ENCODE measurements at regions not wholly inside any gene's neighbourhood (a gene's known extent, or its start where the extent isn't known, plus 50 kb on each side); places are given as distances from the start of the nearest gene placed in this dataset.

DNA sequence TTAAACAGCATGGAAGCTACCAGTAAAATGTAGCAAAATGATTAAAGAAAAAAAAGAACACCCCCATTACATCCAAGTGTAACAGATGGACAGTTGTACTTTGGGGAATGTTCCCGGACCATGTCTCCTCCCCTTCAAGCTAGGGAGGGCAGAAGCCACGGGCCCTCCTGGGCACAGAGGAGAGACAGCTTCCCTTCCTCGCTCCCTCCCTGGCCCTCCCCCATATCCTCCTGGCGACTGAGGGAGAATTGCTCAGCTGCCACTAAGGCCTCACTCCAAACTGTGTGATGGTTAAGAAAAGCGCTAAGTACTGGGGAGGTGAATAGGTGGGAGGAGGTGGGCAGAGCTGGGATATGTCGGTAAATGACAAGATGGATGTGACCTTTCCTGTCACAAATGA lies 358.0 kb downstream of the HRH4 start:
- TF ChIP-seq FOXP2 (optimal IDR thresholded peaks at IDR 0.05; ENCODE audit: control extremely low read depth, extremely low read length, insufficient read depth) (no peak), POLR2AphosphoS5 (IDR thresholded peaks at IDR 0.05; ENCODE audit: borderline replicate concordance, low read depth, low read length) (no peak), EZH2 (IDR thresholded peaks at IDR 0.05) (no peak)
- Histone ChIP-seq H3K9me3 (ENCODE audit: low read depth, low read length) (no peaks in the 10 kb centered on the region), H3K36me3 (ENCODE audit: insufficient read depth, low read length) (no peaks in the 10 kb centered on the region), H3K9ac (ENCODE audit: insufficient read length) (no peak overlapping the region), H3K27ac (no peak overlapping the region), H3K4me3 (no peak overlapping the region)
- no peak for DNase-seq (ENCODE audit: low read depth, low spot score)

DNA sequence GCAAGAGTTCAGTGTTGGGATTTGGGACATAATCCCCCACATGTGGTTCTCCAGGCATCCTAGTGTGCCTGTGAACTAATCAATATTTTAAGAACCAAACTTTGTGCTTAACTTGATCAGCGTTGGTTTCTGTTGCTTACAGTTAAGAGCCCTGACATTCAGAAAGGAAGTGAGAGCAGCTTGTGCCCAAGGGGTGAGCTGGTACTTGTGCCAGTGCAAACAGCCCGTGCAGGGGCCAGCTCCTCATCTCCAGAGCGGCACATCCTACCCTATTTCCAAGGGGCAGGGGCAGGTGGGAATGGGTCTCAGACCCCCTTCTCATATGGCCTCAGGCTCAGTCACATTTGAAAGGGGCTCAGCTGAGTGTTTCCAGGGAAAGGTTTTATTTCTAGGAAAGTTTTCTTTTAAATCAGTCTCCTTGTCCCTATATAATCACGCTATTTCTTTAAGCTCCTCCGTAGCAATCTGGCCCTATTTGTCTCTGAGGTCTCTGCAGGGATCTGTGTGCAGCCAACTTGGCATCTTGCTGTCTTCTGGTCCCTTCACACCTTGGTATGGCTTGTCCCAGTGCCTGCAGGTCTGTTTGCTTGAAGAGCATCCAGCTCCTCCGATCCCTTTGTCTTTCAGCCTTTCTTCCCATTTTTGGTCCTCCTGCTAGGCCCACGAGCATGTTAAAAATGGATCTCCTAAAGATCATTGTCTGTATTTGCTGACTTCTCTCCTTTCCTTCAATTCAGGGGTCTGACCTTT lies 358.9 kb downstream of the HRH4 start:
- no peaks in the 10 kb centered on the region for H3K9me3 ChIP-seq (ENCODE audit: low read depth, low read length)
- no peaks in the 10 kb centered on the region for H3K36me3 ChIP-seq (ENCODE audit: insufficient read depth, low read length)
- no peak overlapping the region for H3K4me3 ChIP-seq
- H3K9ac ChIP-seq (ENCODE audit: insufficient read length) = no peak overlapping the region
- TF ChIP-seq FOXP2 (optimal IDR thresholded peaks at IDR 0.05; ENCODE audit: control extremely low read depth, extremely low read length, insufficient read depth) (no peak), POLR2AphosphoS5 (IDR thresholded peaks at IDR 0.05; ENCODE audit: borderline replicate concordance, low read depth, low read length) (no peak), EZH2 (IDR thresholded peaks at IDR 0.05) (no peak)
- H3K27ac ChIP-seq = no peak overlapping the region
- no peak for DNase-seq (ENCODE audit: low read depth, low spot score)

DNA sequence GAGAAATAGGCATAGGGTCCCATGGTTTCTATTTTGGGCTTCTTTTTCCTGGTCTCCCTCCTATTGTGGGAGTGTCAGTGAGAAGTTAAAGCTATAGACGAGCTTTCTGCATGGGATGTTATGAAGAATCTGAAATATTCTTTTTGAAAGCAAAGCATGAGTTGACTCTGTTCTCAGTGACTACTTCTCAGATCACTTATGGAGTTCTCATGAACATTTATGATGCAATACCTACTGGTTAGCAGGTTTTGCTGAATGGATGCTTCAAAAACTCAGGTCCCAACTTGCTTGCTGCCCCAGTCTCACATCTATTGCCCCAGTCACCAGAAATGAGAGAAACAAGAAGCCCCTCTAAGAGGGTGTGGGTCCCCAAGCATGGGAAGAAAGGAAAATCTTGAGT lies 365.0 kb downstream of the HRH4 start:
- Histone ChIP-seq H3K9me3 (ENCODE audit: low read depth, low read length) (no peaks in the 10 kb centered on the region), H3K27ac (no peak overlapping the region), H3K9ac (ENCODE audit: insufficient read length) (no peak overlapping the region), H3K36me3 (ENCODE audit: insufficient read depth, low read length) (no peaks in the 10 kb centered on the region), H3K4me3 (no peak overlapping the region)
- TF ChIP-seq EZH2 (IDR thresholded peaks at IDR 0.05) (no peak), FOXP2 (optimal IDR thresholded peaks at IDR 0.05; ENCODE audit: control extremely low read depth, extremely low read length, insufficient read depth) (no peak), POLR2AphosphoS5 (IDR thresholded peaks at IDR 0.05; ENCODE audit: borderline replicate concordance, low read depth, low read length) (no peak)
- DNase-seq (ENCODE audit: low read depth, low spot score) = no peak

DNA sequence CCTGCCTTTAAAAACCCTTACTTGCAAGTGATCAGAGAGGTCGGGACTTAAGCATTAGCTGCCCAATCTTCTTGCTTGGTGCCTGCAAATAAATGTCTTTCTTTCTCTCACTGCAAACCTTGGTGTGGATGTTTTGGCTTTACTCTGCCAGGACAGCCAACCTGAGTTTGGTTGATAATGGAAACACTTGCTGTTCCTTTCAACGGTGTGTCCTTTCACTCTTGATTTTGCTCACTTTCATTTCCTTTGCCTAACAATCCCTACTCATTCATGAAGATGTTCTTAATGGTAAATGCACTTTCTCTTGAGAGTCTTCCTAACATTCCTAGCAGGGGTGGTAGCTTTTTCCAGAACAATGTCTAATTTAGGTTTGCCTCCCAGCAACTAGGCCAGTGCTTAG lies 366.2 kb downstream of the HRH4 start:
- Histone ChIP-seq H3K9me3 (ENCODE audit: low read depth, low read length) (no peaks in the 10 kb centered on the region), H3K27ac (no peak overlapping the region), H3K9ac (ENCODE audit: insufficient read length) (no peak overlapping the region), H3K36me3 (ENCODE audit: insufficient read depth, low read length) (no peaks in the 10 kb centered on the region), H3K4me3 (no peak overlapping the region)
- DNase-seq (ENCODE audit: low read depth, low spot score) = no peak
- no peak for TF ChIP-seq EZH2 (IDR thresholded peaks at IDR 0.05)
- TF ChIP-seq FOXP2 (optimal IDR thresholded peaks at IDR 0.05; ENCODE audit: control extremely low read depth, extremely low read length, insufficient read depth) = no peak
- no peak for TF ChIP-seq POLR2AphosphoS5 (IDR thresholded peaks at IDR 0.05; ENCODE audit: borderline replicate concordance, low read depth, low read length)

DNA sequence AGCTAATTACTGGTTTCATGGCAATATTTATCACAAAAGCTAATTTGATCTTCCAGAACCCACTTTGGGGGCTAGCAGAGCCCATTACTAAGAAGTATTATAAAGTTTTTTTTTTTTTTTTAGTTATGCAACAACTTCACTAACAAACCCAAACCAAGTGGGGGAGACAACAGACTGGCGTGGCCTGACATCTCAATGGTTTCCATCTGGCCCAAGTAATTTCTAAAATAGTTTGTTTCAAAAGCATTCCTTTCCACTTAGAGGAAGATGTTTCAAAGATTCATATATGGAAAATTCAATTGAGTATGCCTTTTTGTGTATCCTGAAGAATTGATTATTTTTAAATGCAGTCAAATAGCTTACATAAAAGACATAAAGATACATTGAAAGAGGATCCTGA lies 367.1 kb downstream of the HRH4 start:
- Histone ChIP-seq H3K36me3 (ENCODE audit: insufficient read depth, low read length) (no peaks in the 10 kb centered on the region), H3K9ac (ENCODE audit: insufficient read length) (no peak overlapping the region), H3K9me3 (ENCODE audit: low read depth, low read length) (no peaks in the 10 kb centered on the region), H3K4me3 (no peak overlapping the region), H3K27ac (no peak overlapping the region)
- TF ChIP-seq EZH2 (IDR thresholded peaks at IDR 0.05) = no peak
- no peak for TF ChIP-seq POLR2AphosphoS5 (IDR thresholded peaks at IDR 0.05; ENCODE audit: borderline replicate concordance, low read depth, low read length)
- TF ChIP-seq FOXP2 (optimal IDR thresholded peaks at IDR 0.05; ENCODE audit: control extremely low read depth, extremely low read length, insufficient read depth) = no peak
- DNase-seq (ENCODE audit: low read depth, low spot score) = no peak

DNA sequence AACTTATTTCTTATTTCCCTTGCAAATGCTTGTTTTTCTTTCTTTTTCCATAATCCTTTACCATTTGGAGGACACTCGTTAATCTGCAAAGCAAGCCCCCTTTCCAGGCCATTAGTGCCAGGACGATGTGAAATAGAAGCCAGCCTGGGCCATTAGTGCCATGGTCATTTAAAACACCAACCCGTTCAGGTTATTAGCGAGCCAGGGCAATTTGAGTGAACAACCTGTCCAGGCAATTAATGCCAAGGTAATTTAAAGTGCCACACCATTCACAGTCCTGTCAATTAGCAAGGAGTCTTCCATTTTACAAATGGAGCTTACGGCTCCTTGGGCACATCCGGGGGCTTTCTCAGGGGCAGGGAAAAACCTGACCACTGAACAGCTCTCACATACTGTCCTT lies 370.6 kb downstream of the HRH4 start:
- no peak for DNase-seq (ENCODE audit: low read depth, low spot score)
- Histone ChIP-seq H3K27ac (no peak overlapping the region), H3K9ac (ENCODE audit: insufficient read length) (no peak overlapping the region), H3K4me3 (no peak overlapping the region), H3K36me3 (ENCODE audit: insufficient read depth, low read length) (no peaks in the 10 kb centered on the region), H3K9me3 (ENCODE audit: low read depth, low read length) (no peaks in the 10 kb centered on the region)
- TF ChIP-seq POLR2AphosphoS5 (IDR thresholded peaks at IDR 0.05; ENCODE audit: borderline replicate concordance, low read depth, low read length) = no peak
- no peak for TF ChIP-seq EZH2 (IDR thresholded peaks at IDR 0.05)
- no peak for TF ChIP-seq FOXP2 (optimal IDR thresholded peaks at IDR 0.05; ENCODE audit: control extremely low read depth, extremely low read length, insufficient read depth)

DNA sequence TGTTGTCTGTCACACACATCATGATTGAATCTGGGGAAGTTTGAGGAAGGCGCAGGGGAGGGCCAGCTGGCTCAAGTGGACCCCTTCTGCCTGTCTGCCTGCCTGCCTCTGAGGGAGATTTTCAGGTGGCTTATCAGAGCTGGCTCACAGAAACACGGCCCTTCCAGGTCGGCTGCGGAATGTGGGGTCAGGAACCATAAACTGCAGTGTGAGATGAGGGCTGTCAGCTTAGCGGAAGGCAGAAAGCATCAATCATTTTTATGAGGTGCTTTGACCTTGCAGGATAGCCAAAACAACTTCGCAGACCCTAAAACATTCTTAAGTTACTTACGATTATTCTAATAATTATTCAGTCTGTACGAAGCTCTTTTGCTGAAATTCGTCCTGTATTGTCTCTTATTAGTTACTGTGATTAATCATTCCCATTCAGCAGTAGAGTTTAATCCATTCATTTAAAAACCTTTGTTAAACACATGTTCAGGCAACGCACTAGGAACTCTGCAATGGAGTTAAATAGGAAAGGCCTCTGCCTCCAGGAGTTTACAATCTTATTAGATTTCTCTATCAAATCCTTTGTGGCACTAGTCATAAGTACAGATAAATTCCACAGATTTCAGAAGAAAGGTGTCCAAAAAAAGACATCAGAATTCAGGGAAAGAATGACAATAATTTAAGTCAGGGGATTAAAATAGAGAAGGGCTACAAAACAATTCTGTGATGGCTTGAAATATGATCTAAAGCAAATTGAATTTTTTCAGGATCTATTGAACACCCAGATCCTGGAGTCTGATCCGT lies 371.6 kb downstream of the HRH4 start:
- TF ChIP-seq FOXP2 (optimal IDR thresholded peaks at IDR 0.05; ENCODE audit: control extremely low read depth, extremely low read length, insufficient read depth) = no peak
- no peak for TF ChIP-seq POLR2AphosphoS5 (IDR thresholded peaks at IDR 0.05; ENCODE audit: borderline replicate concordance, low read depth, low read length)
- TF ChIP-seq EZH2 (IDR thresholded peaks at IDR 0.05) = no peak
- H3K9ac ChIP-seq (ENCODE audit: insufficient read length) = no peak overlapping the region
- no peak overlapping the region for H3K27ac ChIP-seq
- no peaks in the 10 kb centered on the region for H3K36me3 ChIP-seq (ENCODE audit: insufficient read depth, low read length)
- no peak overlapping the region for H3K4me3 ChIP-seq
- no peaks in the 10 kb centered on the region for H3K9me3 ChIP-seq (ENCODE audit: low read depth, low read length)
- DNase-seq (ENCODE audit: low read depth, low spot score) = no peak

DNA sequence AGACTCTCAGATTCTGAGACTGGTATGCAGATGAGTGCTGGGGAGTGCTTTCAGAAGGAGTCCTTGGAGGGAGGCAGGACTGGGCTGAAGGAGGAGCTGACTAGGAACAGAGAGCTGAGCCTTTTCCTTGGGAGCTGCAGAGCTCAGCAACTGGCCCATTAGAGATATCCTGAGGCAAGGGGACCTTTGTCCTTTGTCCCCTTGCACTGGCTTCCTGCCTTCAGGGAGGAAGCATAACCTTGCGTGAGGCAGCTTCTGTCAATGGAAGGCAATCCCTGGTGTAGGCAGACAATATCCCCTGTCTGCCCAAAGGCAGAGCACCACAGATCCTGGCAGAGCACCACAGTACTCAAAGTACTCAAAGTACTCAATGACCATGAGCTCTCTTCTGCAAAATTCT lies 375.3 kb downstream of the HRH4 start:
- H3K36me3 ChIP-seq (ENCODE audit: insufficient read depth, low read length) = no peaks in the 10 kb centered on the region
- TF ChIP-seq EZH2 (IDR thresholded peaks at IDR 0.05) (no peak), FOXP2 (optimal IDR thresholded peaks at IDR 0.05; ENCODE audit: control extremely low read depth, extremely low read length, insufficient read depth) (no peak), POLR2AphosphoS5 (IDR thresholded peaks at IDR 0.05; ENCODE audit: borderline replicate concordance, low read depth, low read length) (no peak)
- no peak for DNase-seq (ENCODE audit: low read depth, low spot score)
- no peak overlapping the region for H3K27ac ChIP-seq
- no peak overlapping the region for H3K9ac ChIP-seq (ENCODE audit: insufficient read length)
- no peak overlapping the region for H3K4me3 ChIP-seq
- H3K9me3 ChIP-seq (ENCODE audit: low read depth, low read length) = no peaks in the 10 kb centered on the region
